Keratinocyte (primary cell): ENCODE measurements at regions not wholly inside any gene's neighbourhood (a gene's known extent, or its start where the extent isn't known, plus 50 kb on each side); places are given as distances from the start of the nearest gene placed in this dataset.
"Not testable (repeated sequence)": the region's sequence is repeated elsewhere in the genome, so short reads cannot be mapped to it uniquely, and the experiment has no call there.

Experiments
- DNase-seq: peaks from one replicate; pipeline ENCODE4 v3.0.0-alpha.2; 2011; ENCODE audit warnings: low read depth, missing footprints, low spot score
- FAIRE-seq: peaks from 2 replicates; lab custom pipeline; 2011; peaks lifted over from hg19 to GRCh38; lab: Jason Lieb, UNC
- H2AFZ ChIP-seq: 2 replicates; pipeline ENCODE4 v1.6.0; 2012; ENCODE audit warnings: low read length, control low read depth, inconsistent platforms; ENCODE audit not compliant: control insufficient read depth
- H3K27ac ChIP-seq: 2 replicates; pipeline ENCODE4 v1.5.1; 2011; ENCODE audit warnings: low read length; ENCODE audit not compliant: control insufficient read depth, insufficient read depth
- H3K27me3 ChIP-seq: 3 replicates; pipeline ENCODE4 v1.6.0; 2011; ENCODE audit warnings: low read length; ENCODE audit not compliant: control insufficient read depth, insufficient read depth; ENCODE audit errors: extremely low read depth
- H3K36me3 ChIP-seq, 2 experiments: 2 replicates in 1 of 2; 3 replicates in 1 of 2; pipeline ENCODE4 v1.5.1; 2011; ENCODE audit warnings: low read length in 2 of 2, mild to moderate bottlenecking in 1 of 2; ENCODE audit not compliant: control insufficient read depth in 2 of 2, insufficient read depth in 2 of 2; ENCODE audit errors: extremely low read depth in 1 of 2
- H3K4me1 ChIP-seq: 3 replicates; pipeline ENCODE4 v1.5.1; 2011; ENCODE audit warnings: low read length; ENCODE audit not compliant: control insufficient read depth, insufficient read depth; ENCODE audit errors: extremely low read depth
- H3K4me2 ChIP-seq: 3 replicates; pipeline ENCODE4 v1.6.0; 2011; ENCODE audit warnings: low read depth, low read length; ENCODE audit not compliant: control insufficient read depth, insufficient read depth; ENCODE audit errors: extremely low read depth
- H3K4me3 ChIP-seq, 3 experiments: fragments of 200-600 bp in 1 of 3; sonication (generic) in 1 of 3; 2 replicates in 2 of 3; 3 replicates in 1 of 3; pipeline ENCODE4 v1.5.1; 2011 to 2016; ENCODE audit warnings: low read length in 3 of 3, mild to moderate bottlenecking in 3 of 3, control low read depth in 2 of 3, inconsistent platforms in 1 of 3, low read depth in 1 of 3, mixed read lengths in 1 of 3, mixed run types in 1 of 3, moderate library complexity in 1 of 3; ENCODE audit not compliant: control insufficient read depth in 2 of 3, insufficient read depth in 2 of 3; ENCODE audit errors: extremely low read depth in 1 of 3
- H3K79me2 ChIP-seq: 2 replicates; pipeline ENCODE4 v1.6.0; 2012; ENCODE audit warnings: low read length; ENCODE audit not compliant: control insufficient read depth, insufficient read depth
- H3K9ac ChIP-seq: 3 replicates; pipeline ENCODE4 v1.6.0; 2011; ENCODE audit warnings: low read length; ENCODE audit not compliant: control insufficient read depth, insufficient read depth; ENCODE audit errors: extremely low read depth
- H3K9me1 ChIP-seq: 3 replicates; pipeline ENCODE4 v1.6.0; 2011; ENCODE audit warnings: low read length; ENCODE audit not compliant: control insufficient read depth, insufficient read depth; ENCODE audit errors: extremely low read depth
- H3K9me3 ChIP-seq: 2 replicates; pipeline ENCODE4 v1.5.1; 2012; ENCODE audit warnings: low read depth, low read length; ENCODE audit not compliant: control insufficient read depth
- H4K20me1 ChIP-seq: 3 replicates; pipeline ENCODE4 v1.6.0; 2011; ENCODE audit warnings: low read length; ENCODE audit not compliant: control insufficient read depth, insufficient read depth; ENCODE audit errors: extremely low read depth
- EZH2 ChIP-seq: IDR thresholded peaks from one replicate; pipeline ENCODE4 v1.6.1; 2012; ENCODE audit warnings: inconsistent platforms, mild to moderate bottlenecking, low read length, moderate library complexity
- dilution Hi-C: fragments of 300-500 bp; cut with MboI; formaldehyde crosslinking; loops from one replicate; pipeline ENCODE4 v1.7.0; 2020; ENCODE audit warnings: low sequenced_read_pairs; ENCODE audit not compliant: extremely low pct_ligation_motif_present
- TF ChIP-seq, protein P1 (sequence below), 3 experiments: IDR thresholded peaks in 1 of 3; conservative IDR thresholded peaks in 1 of 3; optimal IDR thresholded peaks in 1 of 3; 2 replicates in 2 of 3; 3 replicates in 1 of 3; pipeline versions ENCODE3 to v1.5.1; 2011; ENCODE audit warnings: low read length in 3 of 3, mild to moderate bottlenecking in 3 of 3, moderate library complexity in 2 of 3, control low read depth in 1 of 3, inconsistent platforms in 1 of 3; ENCODE audit not compliant: insufficient read depth in 2 of 3; ENCODE audit errors: extremely low read depth in 1 of 3

DNA sequence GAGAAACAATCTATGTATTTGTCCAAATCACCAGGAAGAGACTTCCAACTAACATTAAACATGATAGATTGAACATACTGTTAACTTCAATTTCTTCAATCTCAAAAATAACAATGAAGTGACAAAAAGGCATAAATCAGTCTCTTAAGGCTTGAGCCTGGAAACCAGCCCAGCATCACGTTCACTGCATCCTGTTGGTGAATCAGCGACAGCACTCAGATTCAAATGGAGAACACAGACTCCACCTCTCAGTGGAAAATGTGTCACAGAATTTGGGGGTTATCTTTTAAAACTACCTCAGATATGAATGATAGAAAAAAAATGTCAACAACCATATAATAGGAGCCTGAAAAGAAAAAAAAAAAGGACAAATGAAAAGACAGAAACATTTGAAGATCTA is 212.0 kb downstream of the MINAR1 start:
- Histone ChIP-seq H3K36me3 (no peaks in the 10 kb centered on the region), H3K79me2 (no peaks in the 10 kb centered on the region), H2AFZ (no peak overlapping the region), H3K27ac (no peak overlapping the region), H3K27me3 (no peaks in the 10 kb centered on the region), H3K9ac (no peak overlapping the region), H3K4me1 (no peaks in the 10 kb centered on the region), H3K4me3 (no peak overlapping the region), H3K4me2 (no peak overlapping the region), H4K20me1 (no peaks in the 10 kb centered on the region), H3K9me1 (no peaks in the 10 kb centered on the region), H3K9me3 (no peaks in the 10 kb centered on the region)
- dilution Hi-C loops = no loop called here
- FAIRE-seq (no peak), DNase-seq (no peak)
- TF ChIP-seq EZH2 = no peak
- TF ChIP-seq, protein P1, sequence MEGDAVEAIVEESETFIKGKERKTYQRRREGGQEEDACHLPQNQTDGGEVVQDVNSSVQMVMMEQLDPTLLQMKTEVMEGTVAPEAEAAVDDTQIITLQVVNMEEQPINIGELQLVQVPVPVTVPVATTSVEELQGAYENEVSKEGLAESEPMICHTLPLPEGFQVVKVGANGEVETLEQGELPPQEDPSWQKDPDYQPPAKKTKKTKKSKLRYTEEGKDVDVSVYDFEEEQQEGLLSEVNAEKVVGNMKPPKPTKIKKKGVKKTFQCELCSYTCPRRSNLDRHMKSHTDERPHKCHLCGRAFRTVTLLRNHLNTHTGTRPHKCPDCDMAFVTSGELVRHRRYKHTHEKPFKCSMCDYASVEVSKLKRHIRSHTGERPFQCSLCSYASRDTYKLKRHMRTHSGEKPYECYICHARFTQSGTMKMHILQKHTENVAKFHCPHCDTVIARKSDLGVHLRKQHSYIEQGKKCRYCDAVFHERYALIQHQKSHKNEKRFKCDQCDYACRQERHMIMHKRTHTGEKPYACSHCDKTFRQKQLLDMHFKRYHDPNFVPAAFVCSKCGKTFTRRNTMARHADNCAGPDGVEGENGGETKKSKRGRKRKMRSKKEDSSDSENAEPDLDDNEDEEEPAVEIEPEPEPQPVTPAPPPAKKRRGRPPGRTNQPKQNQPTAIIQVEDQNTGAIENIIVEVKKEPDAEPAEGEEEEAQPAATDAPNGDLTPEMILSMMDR (optimal IDR thresholded peaks at IDR 0.05 in 1 of 3, IDR thresholded peaks at IDR 0.05 in 1 of 3, conservative IDR thresholded peaks at IDR 0.05 in 1 of 3; ENCODE audit: extremely low read depth in 1 of 3, insufficient read depth in 2 of 3, low read length in 3 of 3) = no peak

DNA sequence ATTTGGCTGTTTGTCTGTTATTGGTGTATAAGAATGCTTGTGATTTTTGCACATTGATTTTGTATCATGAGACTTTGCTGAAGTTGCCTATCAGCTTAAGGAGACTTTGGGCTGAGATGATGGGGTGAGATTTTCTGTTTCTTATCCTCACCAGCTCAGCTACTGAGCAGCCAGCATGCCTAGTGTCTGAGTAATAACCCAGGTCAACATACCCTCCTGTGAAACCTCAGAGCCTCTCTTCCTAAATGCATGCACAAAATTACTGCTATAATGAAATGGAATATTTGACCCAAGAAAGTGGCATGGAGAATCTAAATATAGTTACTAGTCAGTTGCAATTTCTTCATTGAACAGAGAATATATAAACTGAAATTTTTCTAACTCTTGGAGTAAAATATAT is 220.8 kb downstream of the MINAR1 start:
- H3K9ac ChIP-seq, H3K4me3 ChIP-seq, FAIRE-seq, H4K20me1 ChIP-seq, H3K4me2 ChIP-seq, H2AFZ ChIP-seq, H3K27ac ChIP-seq, H3K27me3 ChIP-seq, H3K36me3 ChIP-seq, H3K4me1 ChIP-seq, H3K79me2 ChIP-seq, dilution Hi-C loops, DNase-seq, H3K9me1 ChIP-seq, H3K9me3 ChIP-seq: not testable (repeated sequence)

DNA sequence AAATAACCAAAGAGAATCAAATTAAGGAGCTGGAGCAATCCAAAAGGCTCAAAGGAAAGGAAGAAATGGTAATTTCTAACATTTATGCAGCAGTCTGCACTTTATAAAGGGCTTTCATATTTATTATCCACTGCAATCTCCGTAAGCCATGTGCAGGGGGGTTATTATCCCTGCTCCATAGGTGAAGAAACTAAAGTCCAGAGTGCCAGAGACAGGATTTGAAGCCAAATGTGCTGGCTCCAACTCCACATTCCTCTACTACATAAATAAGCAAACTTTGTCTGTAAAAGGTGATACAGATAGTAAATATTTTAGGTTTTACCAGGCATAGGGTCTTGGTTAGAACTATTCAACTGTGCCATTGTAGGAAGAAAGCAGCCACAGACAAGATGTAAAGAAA is 221.4 kb downstream of the MINAR1 start:
- Histone ChIP-seq H3K4me3 (no peak overlapping the region), H3K36me3 (no peaks in the 10 kb centered on the region), H3K9ac (no peak overlapping the region), H3K9me3 (no peaks in the 10 kb centered on the region), H3K27me3 (no peaks in the 10 kb centered on the region), H3K27ac (no peak overlapping the region), H3K9me1 (no peaks in the 10 kb centered on the region), H2AFZ (no peak overlapping the region), H3K79me2 (no peaks in the 10 kb centered on the region), H4K20me1 (no peaks in the 10 kb centered on the region), H3K4me2 (no peak overlapping the region), H3K4me1 (no peaks in the 10 kb centered on the region)
- TF ChIP-seq, protein P1 (optimal IDR thresholded peaks at IDR 0.05 in 1 of 3, IDR thresholded peaks at IDR 0.05 in 1 of 3, conservative IDR thresholded peaks at IDR 0.05 in 1 of 3; ENCODE audit: extremely low read depth in 1 of 3, insufficient read depth in 2 of 3, low read length in 3 of 3) = no peak
- no peak for TF ChIP-seq EZH2
- dilution Hi-C loops = no loop called here
- no peak for FAIRE-seq
- DNase-seq = no peak
